Panc1 (cell line): ENCODE measurements at regions not wholly inside any gene's neighbourhood (a gene's known extent, or its start where the extent isn't known, plus 50 kb on each side); places are given as distances from the start of the nearest gene placed in this dataset.

Experiments used
- ATAC-seq: fragments of 200-7000 bp; cut with Tn5 transposase; 2 replicates; pipeline ENCODE4 v1.9.1; 2020; ENCODE audit warnings: mild to moderate bottlenecking, moderate library complexity
- BruUV-seq: library from RNA; stranded (reverse); fragments of 400-500 nt; replicated peaks from 2 replicates; lab custom pipeline; 2021; lab: Mats Ljungman, UMichigan
- CTCF ChIA-PET: fragments of 300-600 bp; sonication (Branson Sonifier 250); formaldehyde crosslinking; loops from one replicate; lab custom pipeline; 2022; ENCODE audit warnings: antibody characterized with exemption; lab: Charles Lee
- POLR2A ChIA-PET: fragments of 300-600 bp; sonication (Branson Sonifier 250); formaldehyde crosslinking; loops from one replicate; lab custom pipeline; 2022; ENCODE audit warnings: antibody characterized with exemption; lab: Charles Lee
- DNase-seq: peaks from one replicate; pipeline ENCODE4 v3.0.0-alpha.2; 2010; ENCODE audit warnings: low read depth, low spot score
- H3K27ac ChIP-seq: 2 replicates; pipeline ENCODE4 v1.5.1; 2011; ENCODE audit warnings: mild to moderate bottlenecking, low read length, inconsistent platforms
- H3K27me3 ChIP-seq: fragments of 200-500 bp; sonication (Bioruptor generic); 2 replicates; pipeline ENCODE4 v1.6.0; 2014; ENCODE audit warnings: low read length, inconsistent platforms; ENCODE audit not compliant: control insufficient read depth, insufficient read depth
- H3K36me3 ChIP-seq: fragments of 200-500 bp; sonication (Bioruptor generic); 2 replicates; pipeline ENCODE4 v1.5.1; 2014; ENCODE audit warnings: inconsistent platforms, mild to moderate bottlenecking, low read length, moderate library complexity; ENCODE audit not compliant: control insufficient read depth, insufficient read depth
- H3K4me1 ChIP-seq: 2 replicates; pipeline ENCODE4 v1.5.1; 2011; ENCODE audit warnings: inconsistent platforms, mild to moderate bottlenecking, low read length, moderate library complexity; ENCODE audit not compliant: control insufficient read depth, insufficient read depth
- H3K4me3 ChIP-seq, 2 experiments: 2 replicates each; pipeline ENCODE4 v1.5.1; 2011 to 2012; ENCODE audit warnings: low read depth in 2 of 2, low read length in 2 of 2, mild to moderate bottlenecking in 2 of 2, inconsistent platforms in 1 of 2, moderate library complexity in 1 of 2
- H3K9me3 ChIP-seq: fragments of 200-500 bp; sonication (Bioruptor generic); 2 replicates; pipeline ENCODE4 v1.5.1; 2014; ENCODE audit warnings: low read depth, mild to moderate bottlenecking, inconsistent platforms, low read length, moderate library complexity; ENCODE audit not compliant: control insufficient read depth, insufficient read depth
- CTCF ChIP-seq: fragments of 450-650 bp; IDR thresholded peaks from 2 replicates; pipeline ENCODE4 v1.5.1; 2017; ENCODE audit warnings: mild to moderate bottlenecking
- POLR2AphosphoS5 ChIP-seq: IDR thresholded peaks from 2 replicates; pipeline ENCODE4 v1.6.1; 2012; ENCODE audit warnings: mild to moderate bottlenecking, low read depth, low read length, moderate library complexity
- REST ChIP-seq, 2 experiments: IDR thresholded peaks; 2 replicates each; pipeline ENCODE4 v1.6.1; 2011 to 2012; ENCODE audit warnings: low read depth in 2 of 2, control low read depth in 1 of 2, low read length in 1 of 2, mild to moderate bottlenecking in 1 of 2, moderate library complexity in 1 of 2; ENCODE audit not compliant: insufficient read depth in 1 of 2
- SIN3A ChIP-seq: IDR thresholded peaks from 2 replicates; pipeline ENCODE4 v1.6.1; 2012; ENCODE audit warnings: low read depth, mild to moderate bottlenecking, low read length, moderate library complexity, borderline replicate concordance; ENCODE audit not compliant: insufficient read depth
- TCF7L2 ChIP-seq: IDR thresholded peaks from 2 replicates; pipeline ENCODE4 v1.6.1; 2011; ENCODE audit warnings: mild to moderate bottlenecking, low read depth, low read length, inconsistent platforms
- in situ Hi-C: cut with HindIII; loops from 2 replicates; pipeline ENCODE4 v1.10.0; 2016; ENCODE audit warnings: low sequenced_read_pairs, low pct_unique_long_range_greater_than_20kb
- intact Hi-C: fragments of 100-400 bp; cut with micrococcal nuclease; formaldehyde crosslinking; loops from one replicate; pipeline ENCODE4 v1.10.0; 2022; ENCODE audit not compliant: unreplicated experiment

GRCh38 chr14:89489761-89490437 lies 72.9 kb upstream of the FOXN3 start:
- no TSS peak for BruUV-seq
- Histone ChIP-seq H3K9me3 (no peaks in the 10 kb centered on the region), H3K36me3 (no peaks in the 10 kb centered on the region), H3K27me3 (no peaks in the 10 kb centered on the region), H3K27ac (no peak overlapping the region), H3K4me1 (no peaks in the 10 kb centered on the region), H3K4me3 (no peak overlapping the region)
- intact Hi-C loops (no loop called here), in situ Hi-C loops (no loop called here)
- CTCF ChIA-PET, result no interaction called here
- POLR2A ChIA-PET, result no interaction called here
- ATAC-seq (no peak), DNase-seq (no peak)
- no peak for TF ChIP-seq POLR2AphosphoS5
- no peak for TF ChIP-seq CTCF
- no peak for TF ChIP-seq SIN3A
- no peak for TF ChIP-seq REST (IDR thresholded peaks at IDR 0.05; ENCODE audit: insufficient read depth in 1 of 2, low read depth in 2 of 2, low read length in 1 of 2)
- no peak for TF ChIP-seq TCF7L2

DNA sequence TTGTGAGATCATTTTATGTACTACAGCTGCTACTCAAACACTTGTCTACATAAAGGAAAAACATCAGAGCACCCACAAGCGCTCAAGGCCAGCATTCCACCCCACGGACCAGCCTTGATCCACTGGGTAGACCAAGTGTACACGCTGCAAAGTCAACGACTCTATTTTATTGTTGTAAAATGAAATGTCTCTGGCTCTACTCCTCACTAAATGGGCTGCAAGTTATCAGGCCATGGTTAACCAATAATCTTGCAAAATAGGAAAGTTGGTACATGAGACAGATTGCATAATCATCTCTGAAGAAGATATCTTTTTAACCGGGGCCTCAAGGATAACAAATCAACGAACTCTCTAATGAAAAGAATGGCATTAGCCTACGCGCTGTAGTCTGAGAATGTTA lies 69.9 kb upstream of the FOXN3 start:
- TF ChIP-seq SIN3A, result no peak
- TF ChIP-seq REST (IDR thresholded peaks at IDR 0.05; ENCODE audit: insufficient read depth in 1 of 2, low read depth in 2 of 2, low read length in 1 of 2), result no peak
- TF ChIP-seq POLR2AphosphoS5, result no peak
- no peaks in the 10 kb centered on the region for H3K9me3 ChIP-seq
- ATAC-seq, result no peak
- no peak overlapping the region for H3K27ac ChIP-seq
- in situ Hi-C loops, result no loop called here
- H3K4me3 ChIP-seq, result no peak overlapping the region
- no peak for DNase-seq
- intact Hi-C loops, result no loop called here
- ChIA-PET POLR2A (no interaction called here), CTCF (no interaction called here)
- no peaks in the 10 kb centered on the region for H3K4me1 ChIP-seq
- no peaks in the 10 kb centered on the region for H3K36me3 ChIP-seq
- no TSS peak for BruUV-seq
- H3K27me3 ChIP-seq, result no peaks in the 10 kb centered on the region
